Lung (tissue), 11 donors: ENCODE measurements at regions not wholly inside any gene's neighbourhood (a gene's known extent, or its start where the extent isn't known, plus 50 kb on each side); places are given as distances from the start of the nearest gene placed in this dataset.

Experiments
- ATAC-seq: fragments of 200-7000 bp; cut with Tn5 transposase; one replicate; pipeline ENCODE4 v1.9.1; 2020; ENCODE audit warnings: moderate number of reproducible peaks; ENCODE audit not compliant: insufficient read depth, low FRiP score
- DNase-seq, 3 donors: peaks; one replicate each; pipeline ENCODE4 v3.0.0-alpha.2; 2013 to 2017
- H3K27ac ChIP-seq, 2 donors: one replicate each; pipeline ENCODE4 v1.5.1; 2013; ENCODE audit warnings: mild to moderate bottlenecking in 2 of 2, moderate library complexity in 2 of 2, control low read depth in 1 of 2, inconsistent platforms in 1 of 2, low read depth in 1 of 2, low read length in 1 of 2
- H3K27me3 ChIP-seq, 3 donors: one replicate each; pipeline ENCODE4 v1.5.1; 2013; ENCODE audit warnings: low read length in 2 of 3; ENCODE audit not compliant: control insufficient read depth in 3 of 3, insufficient read depth in 3 of 3
- H3K36me3 ChIP-seq, 4 donors: one replicate each; pipeline ENCODE4 v1.5.1; 2013; ENCODE audit warnings: low read length in 4 of 4, mild to moderate bottlenecking in 1 of 4, moderate library complexity in 1 of 4; ENCODE audit not compliant: control insufficient read depth in 4 of 4, insufficient read depth in 4 of 4
- H3K4me1 ChIP-seq, 5 donors: one replicate each; pipeline ENCODE4 v1.5.1; 2013; ENCODE audit warnings: low read length in 5 of 5, mild to moderate bottlenecking in 2 of 5, moderate library complexity in 1 of 5; ENCODE audit not compliant: control insufficient read depth in 5 of 5, insufficient read depth in 5 of 5
- H3K4me3 ChIP-seq: one replicate; pipeline ENCODE4 v1.5.1; 2013; ENCODE audit warnings: mild to moderate bottlenecking, control low read depth, moderate library complexity
- H3K9ac ChIP-seq, 2 donors: one replicate each; pipeline ENCODE4 v1.5.1; 2013; ENCODE audit warnings: low read length in 2 of 2, control low read depth in 1 of 2; ENCODE audit not compliant: insufficient read depth in 1 of 2
- H3K9me3 ChIP-seq, 4 donors: one replicate each; pipeline ENCODE4 v1.5.1; 2013; ENCODE audit warnings: low read length in 3 of 4, mild to moderate bottlenecking in 1 of 4, moderate library complexity in 1 of 4; ENCODE audit not compliant: control insufficient read depth in 4 of 4, insufficient read depth in 3 of 4
- CTCF ChIP-seq: IDR thresholded peaks from 2 replicates; pipeline ENCODE4 v1.5.1; 2012; ENCODE audit warnings: mild to moderate bottlenecking; ENCODE audit errors: control extremely low read depth, extremely low read depth
- WGBS, 2 donors: extraction: QIAGEN DNeasy Blood & Tissue Kit; methylation state at CpG; one replicate each; pipeline ENCODE4 v1.1.7; 2013; 5-methylcytosine and 5-hydroxymethylcytosine counted together
- donor health status: control.
- donor health status: control.
- donor health status: Bipolar disorder and iron deficiency.
- donor health status: healthy.
- donor health status: DM: yes; HTN: yes; CAD: no.

GRCh38 chr18:65227970-65228369 is 522.8 kb upstream of the CDH7 start:
- WGBS, 2 donors, result 93 to 98% methylated on average over 3 of the region's 3 CpGs
- Histone ChIP-seq H3K4me1 (no peaks in the 10 kb centered on the region), H3K36me3 (no peaks in the 10 kb centered on the region), H3K4me3 (no peak overlapping the region), H3K27me3 (no peaks in the 10 kb centered on the region), H3K27ac (no peak overlapping the region), H3K9ac (no peak overlapping the region), H3K9me3 (no peaks in the 10 kb centered on the region)
- no peak for TF ChIP-seq CTCF
- DNase-seq (no peak), ATAC-seq (no peak)

- 88 to 95% methylated on average over 1 of the region's 1 CpG for WGBS, 2 donors
- Histone ChIP-seq H3K9ac (no peak overlapping the region), H3K4me1 (no peaks in the 10 kb centered on the region), H3K27me3 (no peaks in the 10 kb centered on the region), H3K4me3 (no peak overlapping the region), H3K27ac (no peak overlapping the region), H3K9me3 (no peaks in the 10 kb centered on the region), H3K36me3 (no peaks in the 10 kb centered on the region)
- no peak for TF ChIP-seq CTCF
- no peak for DNase-seq
- ATAC-seq, result no peak
Measured at GRCh38 chr18:65221736-65222135, 529.1 kb upstream of the CDH7 start.

- Histone ChIP-seq H3K4me3 (no peak overlapping the region), H3K9me3 (no peaks in the 10 kb centered on the region), H3K27me3 (no peaks in the 10 kb centered on the region), H3K27ac (no peak overlapping the region), H3K36me3 (no peaks in the 10 kb centered on the region), H3K9ac (no peak overlapping the region), H3K4me1 (no peaks in the 10 kb centered on the region)
- 95% methylated on average over 6 of the region's 6 CpGs for WGBS, 2 donors
- ATAC-seq (no peak), DNase-seq (no peak)
- TF ChIP-seq CTCF, result no peak
Measured at GRCh38 chr18:65221115-65221514, 529.7 kb upstream of the CDH7 start.

GRCh38 chr18:65215865-65216466 is 534.8 kb upstream of the CDH7 start:
- DNase-seq (no peak), ATAC-seq (no peak)
- Histone ChIP-seq H3K27me3 (no peaks in the 10 kb centered on the region), H3K27ac (no peak overlapping the region), H3K36me3 (no peaks in the 10 kb centered on the region), H3K9ac (no peak overlapping the region), H3K4me3 (no peak overlapping the region), H3K9me3 (no peaks in the 10 kb centered on the region), H3K4me1 (no peaks in the 10 kb centered on the region)
- WGBS, 2 donors, result 71 to 83% methylated on average over 11 of the region's 11 CpGs
- TF ChIP-seq CTCF, result no peak
